Pancreas (tissue), 10 donors: ENCODE measurements at regions not wholly inside any gene's neighbourhood (a gene's known extent, or its start where the extent isn't known, plus 50 kb on each side); places are given as distances from the start of the nearest gene placed in this dataset.
A peak's percentile ranks its signal among the peaks of the same experiment; 100 is the strongest.

Experiments
- ATAC-seq, 4 donors: fragments of 200-7000 bp; cut with Tn5 transposase; one replicate each; pipeline versions ENCODE4 v1.8.0 to v1.9.1; 2020; ENCODE audit warnings: mild to moderate bottlenecking in 4 of 4, moderate library complexity in 4 of 4
- DNase-seq, 6 donors: peaks; one replicate each; pipeline ENCODE4 v3.0.0-alpha.2; 2020
- FAIRE-seq: peaks from 2 replicates; lab custom pipeline; 2012; peaks lifted over from hg19 to GRCh38; lab: Jason Lieb, UNC
- H3K27ac ChIP-seq, 4 donors: fragments of 200-600 bp; sonication (generic); 1 replicate in 3 of 4; 2 replicates in 1 of 4; pipeline versions ENCODE4 v1.5.0 to v1.8.0; 2020
- H3K27me3 ChIP-seq, 4 donors: fragments of 200-600 bp; one replicate each; pipeline ENCODE4 v1.8.0; 2021
- H3K36me3 ChIP-seq, 3 donors: fragments of 200-600 bp; sonication (generic) in 1 of 3; one replicate each; pipeline versions ENCODE4 v1.5.0 to v1.8.0; 2020 to 2021
- H3K4me1 ChIP-seq, 3 donors: fragments of 200-600 bp; one replicate each; pipeline ENCODE4 v1.8.0; 2021
- H3K4me3 ChIP-seq, 4 donors: fragments of 200-600 bp; sonication (generic) in 2 of 4; one replicate each; pipeline versions ENCODE4 v1.5.0 to v1.8.0; 2020 to 2021
- H3K9me3 ChIP-seq, 4 donors: fragments of 200-600 bp; one replicate each; pipeline ENCODE4 v1.8.0; 2021
- WGBS, 2 donors: extraction: QIAGEN DNeasy Blood & Tissue Kit; methylation state at CpG; one replicate each; pipeline ENCODE4 v1.1.7; 2013; 5-methylcytosine and 5-hydroxymethylcytosine counted together
- intact Hi-C, 3 donors: fragments of 100-400 bp; cut with DNase I; formaldehyde crosslinking; loops; one replicate each; pipeline versions ENCODE4 v1.11.1 to v1.14.2; 2022
- TF ChIP-seq, protein P1 (sequence below), 4 donors: fragments of 200-600 bp; sonication (generic) in 3 of 4; IDR thresholded peaks; one replicate each; pipeline versions ENCODE4 v1.5.0 to v1.8.0; 2021; ENCODE audit warnings: antibody characterized with exemption in 4 of 4
- donor health status: healthy with polysubstance abuse.
- donor health status: DM: no; HTN: no; CAD: no; lungs with moderate emphysema.
- donor health status: DM: no; HTN: no; CAD: no.
- donor health status: control.
- donor health status: control.
- donor health status: Bipolar disorder and iron deficiency.
- donor health status: DM: yes; HTN: yes; CAD: no.
- donor health status: DM: no; HTN: no; CAD: no.
- donor health status: DM: no; HTN: no; CAD: no.
- donor health status: DM: yes; HTN: yes; CAD: no.

DNA sequence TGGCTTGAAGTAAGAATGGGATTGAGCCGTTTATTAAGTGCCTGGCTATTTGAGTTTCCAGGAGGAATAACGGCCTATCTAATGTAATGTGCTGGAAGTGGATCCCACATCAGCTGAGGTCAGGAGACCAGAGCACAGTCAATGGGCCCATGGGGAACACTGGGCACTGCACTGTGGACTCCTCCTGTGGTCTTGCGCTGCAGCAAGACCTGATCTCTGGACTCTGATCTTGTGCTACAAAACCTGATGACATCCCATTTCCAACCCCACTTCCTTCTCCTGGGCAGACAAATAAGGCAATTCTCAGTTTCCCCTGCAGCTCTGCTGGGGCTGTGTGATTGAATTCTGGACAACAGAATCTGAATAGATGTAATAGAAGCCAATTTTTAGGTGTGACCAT, 151.7 kb upstream of the ADCY2 start:
- 67 to 72% methylated on average over 3 of the region's 3 CpGs for WGBS, 2 donors
- Histone ChIP-seq H3K36me3 (no peaks in the 10 kb centered on the region), H3K9me3 (no peaks in the 10 kb centered on the region), H3K4me3 (no peak overlapping the region), H3K27me3 (no peaks in the 10 kb centered on the region), H3K27ac (no peak overlapping the region), H3K4me1 (no peaks in the 10 kb centered on the region)
- no peak for DNase-seq
- intact Hi-C loops = no loop called here
- ATAC-seq = no peak
- TF ChIP-seq, protein P1, sequence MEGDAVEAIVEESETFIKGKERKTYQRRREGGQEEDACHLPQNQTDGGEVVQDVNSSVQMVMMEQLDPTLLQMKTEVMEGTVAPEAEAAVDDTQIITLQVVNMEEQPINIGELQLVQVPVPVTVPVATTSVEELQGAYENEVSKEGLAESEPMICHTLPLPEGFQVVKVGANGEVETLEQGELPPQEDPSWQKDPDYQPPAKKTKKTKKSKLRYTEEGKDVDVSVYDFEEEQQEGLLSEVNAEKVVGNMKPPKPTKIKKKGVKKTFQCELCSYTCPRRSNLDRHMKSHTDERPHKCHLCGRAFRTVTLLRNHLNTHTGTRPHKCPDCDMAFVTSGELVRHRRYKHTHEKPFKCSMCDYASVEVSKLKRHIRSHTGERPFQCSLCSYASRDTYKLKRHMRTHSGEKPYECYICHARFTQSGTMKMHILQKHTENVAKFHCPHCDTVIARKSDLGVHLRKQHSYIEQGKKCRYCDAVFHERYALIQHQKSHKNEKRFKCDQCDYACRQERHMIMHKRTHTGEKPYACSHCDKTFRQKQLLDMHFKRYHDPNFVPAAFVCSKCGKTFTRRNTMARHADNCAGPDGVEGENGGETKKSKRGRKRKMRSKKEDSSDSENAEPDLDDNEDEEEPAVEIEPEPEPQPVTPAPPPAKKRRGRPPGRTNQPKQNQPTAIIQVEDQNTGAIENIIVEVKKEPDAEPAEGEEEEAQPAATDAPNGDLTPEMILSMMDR (IDR thresholded peaks at IDR 0.05) = no peak
- FAIRE-seq = no peak

DNA sequence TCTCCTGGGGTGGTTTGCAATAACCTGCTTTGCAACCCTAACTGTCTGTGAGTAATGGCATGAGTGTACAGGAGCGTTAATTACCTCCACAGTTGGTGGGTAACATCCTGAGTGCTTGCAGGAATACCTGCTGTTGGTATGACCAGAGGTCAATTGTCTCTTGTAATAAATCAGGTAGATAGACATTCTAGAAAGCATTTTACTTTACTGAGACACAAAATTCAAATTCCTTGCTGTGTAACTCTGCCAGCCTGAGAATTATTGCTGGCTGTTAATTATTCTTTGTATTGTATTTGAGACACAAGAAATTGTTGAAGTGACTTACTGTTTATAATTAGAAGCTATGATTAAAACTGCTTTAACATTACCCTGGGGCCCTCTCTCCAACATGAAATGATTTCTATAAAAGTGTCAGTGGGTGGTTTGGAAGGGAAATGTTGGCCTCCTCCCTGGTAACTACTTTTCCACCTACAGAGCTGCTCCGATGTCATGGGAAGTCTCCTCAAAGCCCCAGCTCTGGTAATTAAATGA, 150.8 kb upstream of the ADCY2 start:
- Histone ChIP-seq H3K4me1 (no peaks in the 10 kb centered on the region), H3K4me3 (no peak overlapping the region), H3K36me3 (no peaks in the 10 kb centered on the region), H3K27me3 (no peaks in the 10 kb centered on the region), H3K27ac (no peak overlapping the region), H3K9me3 (no peaks in the 10 kb centered on the region)
- DNase-seq (no peak), FAIRE-seq (no peak), ATAC-seq (no peak)
- TF ChIP-seq, protein P1 (IDR thresholded peaks at IDR 0.05) = no peak
- intact Hi-C loops = no loop called here
- WGBS, 2 donors = 65 to 72% methylated on average over 2 of the region's 2 CpGs

DNA sequence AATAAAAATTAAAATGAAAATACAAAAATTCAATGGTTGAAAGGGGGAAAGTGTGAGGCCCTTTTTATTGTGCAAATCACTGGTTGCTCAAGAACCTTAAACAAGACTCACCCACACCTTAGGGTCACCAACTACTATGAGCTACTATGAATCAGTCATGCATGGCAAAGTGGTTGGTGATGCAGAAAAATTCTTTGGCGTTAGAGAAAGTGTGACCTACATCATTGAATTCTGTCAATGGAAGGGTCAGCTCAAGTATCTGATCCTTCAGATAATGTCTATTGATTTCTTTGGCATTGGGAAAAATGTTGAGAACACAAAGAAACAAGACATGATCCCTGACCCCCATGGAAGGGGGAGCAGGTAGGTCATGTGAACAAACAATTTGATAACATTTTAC, 149.7 kb upstream of the ADCY2 start:
- DNase-seq (no peak), ATAC-seq (no peak), FAIRE-seq (no peak)
- H3K4me1 ChIP-seq = no peaks in the 10 kb centered on the region
- TF ChIP-seq, protein P1 (IDR thresholded peaks at IDR 0.05) = no peak
- no peak overlapping the region for H3K4me3 ChIP-seq
- WGBS, 2 donors = 62 to 78% methylated on average over 1 of the region's 1 CpG
- no peaks in the 10 kb centered on the region for H3K9me3 ChIP-seq
- intact Hi-C loops = no loop called here
- no peaks in the 10 kb centered on the region for H3K36me3 ChIP-seq
- no peak overlapping the region for H3K27ac ChIP-seq
- H3K27me3 ChIP-seq = no peaks in the 10 kb centered on the region

DNA sequence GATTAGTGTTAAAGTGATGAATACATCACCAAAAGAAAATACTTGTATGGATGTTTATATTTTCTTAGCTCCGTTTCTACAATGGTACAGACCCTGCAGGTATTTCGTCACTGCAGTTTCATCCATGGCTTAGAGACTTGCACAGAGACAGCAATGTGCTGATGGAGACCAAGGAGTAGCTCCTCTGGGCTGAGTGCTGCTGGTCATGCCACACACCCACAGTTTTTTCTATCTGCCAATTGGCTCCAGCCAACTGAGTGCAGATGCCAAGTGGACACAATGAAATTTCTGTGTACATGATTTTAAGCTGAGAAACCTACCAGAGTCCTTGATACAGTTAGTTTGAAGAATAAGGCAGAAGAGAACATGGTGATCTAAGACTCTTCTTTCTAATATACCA, 145.9 kb upstream of the ADCY2 start:
- TF ChIP-seq, protein P1 (IDR thresholded peaks at IDR 0.05) = no peak
- Histone ChIP-seq H3K27me3 (no peaks in the 10 kb centered on the region), H3K27ac (no peak overlapping the region), H3K9me3 (no peaks in the 10 kb centered on the region), H3K4me1 (no peaks in the 10 kb centered on the region), H3K4me3 (no peak overlapping the region), H3K36me3 (no peaks in the 10 kb centered on the region)
- intact Hi-C loops = no loop called here
- ATAC-seq (peak in 1 of 4 donors; percentile 38), FAIRE-seq (no peak), DNase-seq (no peak)
- 67 to 81% methylated on average over 2 of the region's 2 CpGs for WGBS, 2 donors

DNA sequence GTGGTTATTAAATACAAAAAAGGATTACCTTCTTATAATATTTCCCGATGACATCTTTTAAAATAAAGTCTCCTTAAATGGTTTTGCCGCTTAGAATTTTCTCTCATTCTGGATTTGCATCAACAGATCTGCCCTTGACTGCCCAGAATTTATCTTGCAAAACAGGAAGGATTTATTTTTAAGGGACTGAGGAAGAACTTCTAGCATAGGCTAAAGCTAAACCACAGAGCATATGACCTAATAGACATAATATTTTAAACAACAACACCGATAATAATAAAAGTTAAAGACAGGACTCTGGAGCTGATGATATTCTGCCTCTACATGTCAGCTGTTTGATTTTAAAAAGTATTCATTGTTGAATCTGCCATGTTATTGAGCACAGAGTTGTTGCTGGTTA, 145.3 kb upstream of the ADCY2 start:
- Histone ChIP-seq H3K36me3 (no peaks in the 10 kb centered on the region), H3K9me3 (no peaks in the 10 kb centered on the region), H3K27me3 (no peaks in the 10 kb centered on the region), H3K4me3 (no peak overlapping the region), H3K27ac (peak overlapping the region in 2 of 4 donors; percentile 16 to 59), H3K4me1 (no peaks in the 10 kb centered on the region)
- no peak for DNase-seq
- FAIRE-seq = no peak
- intact Hi-C loops = no loop called here
- peak in 2 of 4 donors; percentile 62 to 76 for ATAC-seq
- TF ChIP-seq, protein P1 (IDR thresholded peaks at IDR 0.05) = no peak
- 84 to 86% methylated on average over 3 of the region's 3 CpGs for WGBS, 2 donors
